Gastroesophageal sphincter (tissue), 3 donors: ENCODE measurements at regions not wholly inside any gene's neighbourhood (a gene's known extent, or its start where the extent isn't known, plus 50 kb on each side); places are given as distances from the start of the nearest gene placed in this dataset.

ENCODE experiments used
- CTCF ChIP-seq, 4 experiments: fragments of 200-600 bp in 2 of 4; fragments of 450-650 bp in 2 of 4; sonication (generic) in 1 of 4; IDR thresholded peaks; one replicate each; pipeline ENCODE4 v1.5.1; 2017 to 2019; ENCODE audit warnings: antibody characterized with exemption in 4 of 4, mild to moderate bottlenecking in 2 of 4, moderate library complexity in 2 of 4
- POLR2AphosphoS5 ChIP-seq: sonication (generic); formaldehyde crosslinking; IDR thresholded peaks from one replicate; pipeline ENCODE4 v1.6.1; 2017; ENCODE audit warnings: antibody characterized with exemption

GRCh38 chr10:52635651-52636050 is 136.9 kb downstream of the MBL2 start:
- TF ChIP-seq CTCF (IDR thresholded peaks at IDR 0.05) (no peak), POLR2AphosphoS5 (no peak)
